IPS-18c (cell line): ENCODE measurements at regions not wholly inside any gene's neighbourhood (a gene's known extent, or its start where the extent isn't known, plus 50 kb on each side); places are given as distances from the start of the nearest gene placed in this dataset.

ENCODE experiments used
- H3K4me3 ChIP-seq: 2 replicates; pipeline ENCODE4 v1.7.0; 2013; ENCODE audit warnings: low read depth, mild to moderate bottlenecking, low read length, moderate library complexity; ENCODE audit not compliant: insufficient read depth
- H3K9me3 ChIP-seq: one replicate; pipeline ENCODE4 v1.6.1; 2013; ENCODE audit warnings: mild to moderate bottlenecking, low read length, moderate library complexity; ENCODE audit not compliant: control insufficient read depth, insufficient read depth

- H3K9me3 ChIP-seq, result no peaks in the 10 kb centered on the region
- no peak overlapping the region for H3K4me3 ChIP-seq
These were observed 57.0 kb upstream of the UBE2E2 start for GRCh38 chr3:23146163-23146562.

- no peaks in the 10 kb centered on the region for H3K9me3 ChIP-seq
- H3K4me3 ChIP-seq, result no peak overlapping the region
These were observed 50.1 kb upstream of the UBE2E2 start for GRCh38 chr3:23152989-23153388.
